ENCODE measurements at regions not wholly inside any gene's neighbourhood (a gene's known extent, or its start where the extent isn't known, plus 50 kb on each side); places are given as distances from the start of the nearest gene placed in this dataset.

DNA sequence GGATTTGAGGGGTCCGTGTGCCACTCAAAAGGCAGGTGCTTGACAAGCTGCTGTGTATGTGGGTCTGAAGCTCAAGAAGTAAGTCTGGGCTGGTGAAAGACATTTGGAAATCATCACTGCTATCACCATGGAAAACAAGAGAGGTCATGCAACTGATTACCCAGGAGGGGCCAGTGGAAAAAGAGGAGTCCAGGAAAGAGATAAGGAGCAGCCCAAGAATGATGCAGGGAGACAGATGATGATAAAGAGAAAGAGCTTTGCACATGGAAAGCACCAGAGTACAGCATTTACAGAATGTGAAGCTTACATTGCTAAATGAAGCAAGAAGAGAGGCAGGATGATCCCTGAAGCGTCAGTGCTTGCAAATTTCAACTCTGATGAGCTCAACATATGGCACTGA is 203.2 kb downstream of the SETD4 start:
- TF ChIP-seq, protein P1, sequence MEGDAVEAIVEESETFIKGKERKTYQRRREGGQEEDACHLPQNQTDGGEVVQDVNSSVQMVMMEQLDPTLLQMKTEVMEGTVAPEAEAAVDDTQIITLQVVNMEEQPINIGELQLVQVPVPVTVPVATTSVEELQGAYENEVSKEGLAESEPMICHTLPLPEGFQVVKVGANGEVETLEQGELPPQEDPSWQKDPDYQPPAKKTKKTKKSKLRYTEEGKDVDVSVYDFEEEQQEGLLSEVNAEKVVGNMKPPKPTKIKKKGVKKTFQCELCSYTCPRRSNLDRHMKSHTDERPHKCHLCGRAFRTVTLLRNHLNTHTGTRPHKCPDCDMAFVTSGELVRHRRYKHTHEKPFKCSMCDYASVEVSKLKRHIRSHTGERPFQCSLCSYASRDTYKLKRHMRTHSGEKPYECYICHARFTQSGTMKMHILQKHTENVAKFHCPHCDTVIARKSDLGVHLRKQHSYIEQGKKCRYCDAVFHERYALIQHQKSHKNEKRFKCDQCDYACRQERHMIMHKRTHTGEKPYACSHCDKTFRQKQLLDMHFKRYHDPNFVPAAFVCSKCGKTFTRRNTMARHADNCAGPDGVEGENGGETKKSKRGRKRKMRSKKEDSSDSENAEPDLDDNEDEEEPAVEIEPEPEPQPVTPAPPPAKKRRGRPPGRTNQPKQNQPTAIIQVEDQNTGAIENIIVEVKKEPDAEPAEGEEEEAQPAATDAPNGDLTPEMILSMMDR (IDR thresholded peaks at IDR 0.05; ENCODE audit: insufficient read depth, low read length): no peak
- no peak for TF ChIP-seq POLR2AphosphoS5 (IDR thresholded peaks at IDR 0.05; ENCODE audit: low read depth)

Measured in HL-60 (cell line).